WERI-Rb-1 (cell line): ENCODE measurements at regions not wholly inside any gene's neighbourhood (a gene's known extent, or its start where the extent isn't known, plus 50 kb on each side); places are given as distances from the start of the nearest gene placed in this dataset.

Experiments used
- DNase-seq: peaks from one replicate; pipeline ENCODE4 v3.0.0-alpha.2; 2020
- H3K27ac ChIP-seq: fragments of 250-450 bp; sonication (Bioruptor Pico); 2 replicates; pipeline ENCODE4 v1.5.1; 2020; ENCODE audit warnings: mild to moderate bottlenecking, moderate library complexity
- H3K27me3 ChIP-seq: fragments of 250-450 bp; sonication (Bioruptor Pico); 2 replicates; pipeline ENCODE4 v1.5.1; 2021; ENCODE audit warnings: mild to moderate bottlenecking, low read depth, moderate library complexity; ENCODE audit not compliant: insufficient read depth, severe bottlenecking
- H3K36me3 ChIP-seq: fragments of 250-450 bp; sonication (Bioruptor Pico); 2 replicates; pipeline ENCODE4 v1.5.1; 2020; ENCODE audit warnings: mild to moderate bottlenecking, moderate library complexity
- H3K4me3 ChIP-seq: 2 replicates; pipeline ENCODE4 v1.5.1; 2011; ENCODE audit warnings: low read depth, mild to moderate bottlenecking, control low read depth, low read length
- H3K9me3 ChIP-seq: fragments of 250-450 bp; sonication (Bioruptor Pico); 2 replicates; pipeline ENCODE4 v1.5.1; 2021; ENCODE audit warnings: mild to moderate bottlenecking, moderate library complexity; ENCODE audit not compliant: severe bottlenecking
- CTCF ChIP-seq: IDR thresholded peaks from 2 replicates; pipeline ENCODE4 v1.5.1; 2011; ENCODE audit warnings: low read depth, mild to moderate bottlenecking, control low read depth, inconsistent platforms, low read length

GRCh38 chr13:40113643-40114304 is 458.3 kb downstream of the COG6 start:
- Histone ChIP-seq H3K36me3 (no peaks in the 10 kb centered on the region), H3K9me3 (no peaks in the 10 kb centered on the region), H3K27ac (no peak overlapping the region), H3K4me3 (no peak overlapping the region), H3K27me3 (no peaks in the 10 kb centered on the region)
- no peak for DNase-seq
- no peak for TF ChIP-seq CTCF

- H3K27ac ChIP-seq = no peak overlapping the region
- no peak for DNase-seq
- H3K36me3 ChIP-seq = no peaks in the 10 kb centered on the region
- no peak for TF ChIP-seq CTCF
- no peak overlapping the region for H3K4me3 ChIP-seq
- no peaks in the 10 kb centered on the region for H3K27me3 ChIP-seq
- no peaks in the 10 kb centered on the region for H3K9me3 ChIP-seq
Measured at GRCh38 chr13:40114305-40114896, 458.9 kb downstream of the COG6 start.

- Histone ChIP-seq H3K27ac (no peak overlapping the region), H3K27me3 (no peaks in the 10 kb centered on the region), H3K4me3 (no peak overlapping the region), H3K9me3 (no peaks in the 10 kb centered on the region), H3K36me3 (no peaks in the 10 kb centered on the region)
- no peak for DNase-seq
- no peak for TF ChIP-seq CTCF
Measured at GRCh38 chr13:40115426-40115825, 460.0 kb downstream of the COG6 start.

- TF ChIP-seq CTCF = no peak
- Histone ChIP-seq H3K36me3 (no peaks in the 10 kb centered on the region), H3K27ac (no peak overlapping the region), H3K9me3 (no peaks in the 10 kb centered on the region), H3K4me3 (no peak overlapping the region), H3K27me3 (no peaks in the 10 kb centered on the region)
- DNase-seq = no peak
Measured at GRCh38 chr13:40116008-40116407, 460.5 kb downstream of the COG6 start.

GRCh38 chr13:40118337-40118736 is 462.9 kb downstream of the COG6 start:
- Histone ChIP-seq H3K9me3 (no peaks in the 10 kb centered on the region), H3K27ac (no peak overlapping the region), H3K36me3 (no peaks in the 10 kb centered on the region), H3K4me3 (no peak overlapping the region), H3K27me3 (no peaks in the 10 kb centered on the region)
- DNase-seq = no peak
- TF ChIP-seq CTCF = no peak

- Histone ChIP-seq H3K9me3 (no peaks in the 10 kb centered on the region), H3K27me3 (no peaks in the 10 kb centered on the region), H3K27ac (no peak overlapping the region), H3K36me3 (no peaks in the 10 kb centered on the region), H3K4me3 (no peak overlapping the region)
- no peak for DNase-seq
- TF ChIP-seq CTCF = no peak
Measured at GRCh38 chr13:40119852-40120251, 464.4 kb downstream of the COG6 start.
